NCI-H1930 (cell line): ENCODE measurements at regions not wholly inside any gene's neighbourhood (a gene's known extent, or its start where the extent isn't known, plus 50 kb on each side); places are given as distances from the start of the nearest gene placed in this dataset.

Source experiments
- DNase-seq, 2 experiments: peaks; one replicate each; lab custom pipeline; 2025; lab: John Stamatoyannopoulos, UW

- no peak for DNase-seq
These were observed 144.6 kb downstream of the TPH2 start for GRCh38 chr12:72082986-72083820.

DNA sequence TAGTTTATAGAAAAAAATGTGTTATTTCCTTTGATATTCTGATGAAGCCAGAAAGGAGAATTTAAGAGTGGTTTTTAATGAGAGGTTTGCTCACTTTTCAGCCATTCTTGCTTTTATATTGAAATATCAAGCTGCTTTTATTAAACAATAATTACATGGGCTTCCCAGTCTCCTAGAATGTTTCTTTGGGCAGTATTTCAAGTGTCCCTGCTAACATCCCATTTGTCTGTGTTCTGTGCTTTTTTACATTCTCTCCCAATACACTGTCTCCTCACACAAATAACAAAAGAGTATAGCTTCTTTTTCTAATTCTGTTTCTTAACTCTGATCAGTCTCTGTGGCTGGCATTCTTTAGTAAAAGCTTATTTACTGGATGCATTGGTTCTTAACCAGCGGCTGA, 145.4 kb downstream of the TPH2 start:
- no peak for DNase-seq

DNA sequence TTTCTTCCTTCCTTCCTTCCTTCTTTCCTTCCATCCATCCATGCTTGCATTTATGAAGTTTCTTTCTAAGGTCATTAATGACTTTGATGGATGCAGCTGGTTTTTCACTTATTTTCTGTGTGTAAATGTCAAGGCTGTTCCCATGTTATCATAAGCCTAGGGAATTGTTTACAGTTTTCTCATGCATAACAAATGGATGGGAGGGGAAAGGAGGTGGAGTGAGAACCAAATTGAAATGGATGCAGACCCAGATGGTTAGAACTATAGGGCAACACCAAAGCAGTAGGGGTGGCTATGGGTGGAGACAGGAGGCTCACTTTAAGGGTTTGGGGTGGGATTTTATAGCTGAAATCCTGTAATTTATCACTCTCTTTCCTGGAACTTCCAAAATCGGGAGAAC, 146.2 kb downstream of the TPH2 start:
- DNase-seq, result no peak

DNA sequence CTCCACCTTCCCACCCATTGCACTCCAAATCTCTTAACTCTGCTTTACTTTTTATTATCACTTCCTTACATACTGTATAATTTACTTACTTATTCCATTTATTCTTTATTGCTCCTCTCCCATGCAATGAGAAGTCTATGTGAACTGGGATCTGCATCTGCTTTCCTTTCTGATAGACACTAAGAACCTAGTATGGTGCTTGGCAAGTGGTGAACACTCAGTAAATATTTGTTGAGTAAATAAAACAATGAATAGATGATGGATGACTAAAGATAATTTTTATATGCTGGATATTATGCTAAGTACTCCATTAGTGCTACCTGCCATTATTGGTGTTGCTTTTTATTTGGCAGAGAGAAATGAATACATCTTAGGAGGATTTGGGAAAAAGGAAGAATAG, 151.0 kb downstream of the TPH2 start:
- peak in 1 of 2 experiments; percentile 81 for DNase-seq

GRCh38 chr12:72093424-72093823, 154.8 kb downstream of the TPH2 start:
- DNase-seq, result no peak

DNA sequence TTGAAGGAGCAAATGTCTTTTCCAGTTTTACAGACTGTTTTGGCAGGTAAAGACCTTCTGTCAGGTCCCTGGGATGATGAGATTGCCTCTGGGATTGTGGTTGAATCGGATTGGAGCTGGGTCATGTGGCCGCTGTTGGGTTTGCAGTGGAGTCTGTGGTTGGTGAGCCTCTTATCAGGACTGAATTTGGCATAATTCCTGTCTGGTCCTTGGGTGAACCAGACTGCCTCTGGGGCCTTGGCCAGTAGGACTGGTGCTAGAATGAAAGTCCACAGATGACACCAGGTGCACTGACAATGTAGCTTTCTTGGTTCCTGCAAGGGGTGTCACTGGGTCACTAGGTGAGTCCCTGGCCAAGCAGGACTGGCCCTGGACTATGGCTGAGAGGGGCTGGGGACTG, 155.3 kb downstream of the TPH2 start:
- no peak for DNase-seq

- no peak for DNase-seq
These were observed 155.8 kb downstream of the TPH2 start for GRCh38 chr12:72094490-72094889.

DNA sequence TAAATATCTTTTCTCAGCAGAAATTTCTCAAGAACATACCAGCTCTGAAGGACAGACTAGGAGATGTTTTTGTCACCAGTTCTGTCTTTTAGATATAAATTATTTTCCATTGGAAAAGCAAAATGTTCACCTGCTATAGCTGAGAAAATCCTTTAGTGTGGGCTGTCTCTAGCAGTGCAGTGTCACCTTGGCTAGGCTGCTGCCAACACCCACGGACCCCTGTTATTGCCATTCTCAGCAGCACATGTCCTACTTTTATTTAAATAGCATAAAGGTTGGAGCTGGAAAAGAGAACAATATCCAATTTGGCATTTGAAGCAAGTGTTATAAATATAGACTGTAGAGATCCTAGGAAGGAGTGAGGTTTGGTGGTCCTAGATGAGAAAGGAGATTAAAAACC, 156.4 kb downstream of the TPH2 start:
- no peak for DNase-seq

DNA sequence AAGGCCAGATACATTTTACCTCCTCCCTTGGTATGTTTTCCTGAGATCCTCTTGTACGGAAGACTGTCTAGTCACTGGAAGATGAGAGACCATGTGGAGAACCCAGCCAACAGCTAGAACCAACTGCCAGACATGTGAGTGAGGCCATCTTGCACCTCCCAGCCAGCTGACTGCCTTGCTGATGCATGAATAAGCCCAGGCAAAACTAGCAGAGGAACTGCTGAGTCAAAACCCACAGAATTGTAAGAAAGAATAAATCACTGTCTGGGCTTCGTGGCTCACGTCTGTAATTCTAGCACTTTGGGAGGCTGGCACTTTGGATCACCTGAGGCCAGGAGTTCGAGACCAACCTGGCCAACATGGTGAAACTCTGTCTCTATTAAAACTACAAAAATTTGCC, 160.0 kb downstream of the TPH2 start:
- no peak for DNase-seq

- no peak for DNase-seq
These were observed 162.2 kb downstream of the TPH2 start for GRCh38 chr12:72100854-72101253.

- DNase-seq, result no peak
These were observed 163.5 kb downstream of the TPH2 start for GRCh38 chr12:72102150-72102549.

- DNase-seq, result no peak
These were observed 166.3 kb upstream of the TRHDE start for GRCh38 chr12:72105849-72106248.

GRCh38 chr12:72110937-72111650, 161.1 kb upstream of the TRHDE start:
- no peak for DNase-seq

DNA sequence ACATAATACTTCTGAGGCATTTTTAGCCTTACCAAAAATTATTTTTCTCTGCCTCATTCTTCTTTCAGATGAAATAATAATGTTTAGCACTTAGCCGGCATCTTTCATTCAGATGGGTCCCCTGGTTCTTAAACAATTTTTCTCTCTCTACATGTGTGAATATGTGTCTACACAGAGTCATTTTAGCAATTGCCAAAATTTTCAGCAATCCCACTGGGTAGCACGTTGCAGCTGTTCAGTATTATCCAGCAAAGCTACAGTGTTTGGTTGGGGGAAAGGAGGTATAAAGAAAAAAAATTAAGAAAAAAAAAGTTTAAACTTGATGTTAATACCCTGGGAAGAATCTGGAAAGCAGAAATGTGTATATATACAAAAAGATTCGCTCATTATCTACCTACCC, 160.5 kb upstream of the TRHDE start:
- no peak for DNase-seq

DNA sequence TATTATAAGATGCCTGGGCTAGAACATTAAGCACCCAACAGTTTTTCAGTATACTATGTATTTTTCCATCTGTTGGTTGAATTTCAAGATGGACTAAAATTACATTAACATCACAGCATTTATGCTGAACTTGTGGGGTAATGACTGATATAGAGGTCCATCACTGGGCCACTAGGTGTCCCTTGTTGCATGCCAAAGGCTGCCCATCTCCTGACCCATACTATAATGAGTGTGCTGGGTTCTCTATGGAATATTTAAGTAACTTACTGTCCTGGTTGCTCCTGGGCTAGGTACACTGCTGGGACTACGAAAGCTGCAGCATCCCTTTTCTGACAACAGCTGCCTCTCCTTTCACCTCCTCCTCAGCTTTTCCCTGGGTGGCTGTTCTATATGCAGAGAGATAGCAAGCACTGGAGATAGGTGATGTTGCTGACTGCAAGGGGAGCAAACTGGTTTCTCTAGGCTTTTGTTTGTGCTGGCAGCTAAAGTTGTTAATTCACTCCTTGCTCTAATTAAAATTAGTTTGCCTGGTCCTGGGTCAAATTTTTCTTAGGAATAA, 138.6 kb upstream of the TRHDE start:
- no peak for DNase-seq

GRCh38 chr12:72134246-72135020, 137.7 kb upstream of the TRHDE start:
- no peak for DNase-seq

DNA sequence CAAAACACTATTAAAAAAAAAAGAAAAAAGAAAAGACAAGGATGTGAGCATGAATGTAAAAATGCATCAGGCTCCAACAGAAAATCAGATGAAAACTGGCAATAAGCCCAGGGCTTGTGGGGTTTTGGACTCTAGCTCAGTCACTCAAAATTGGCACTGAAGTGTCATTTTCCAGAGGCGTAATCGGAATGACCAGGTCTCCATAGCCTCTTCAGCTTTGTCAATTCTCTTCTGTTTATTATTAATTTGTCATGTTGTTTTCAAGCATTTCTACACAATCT, 137.2 kb upstream of the TRHDE start:
- no peak for DNase-seq

- no peak for DNase-seq
These were observed 135.4 kb upstream of the TRHDE start for GRCh38 chr12:72136792-72137191.

DNA sequence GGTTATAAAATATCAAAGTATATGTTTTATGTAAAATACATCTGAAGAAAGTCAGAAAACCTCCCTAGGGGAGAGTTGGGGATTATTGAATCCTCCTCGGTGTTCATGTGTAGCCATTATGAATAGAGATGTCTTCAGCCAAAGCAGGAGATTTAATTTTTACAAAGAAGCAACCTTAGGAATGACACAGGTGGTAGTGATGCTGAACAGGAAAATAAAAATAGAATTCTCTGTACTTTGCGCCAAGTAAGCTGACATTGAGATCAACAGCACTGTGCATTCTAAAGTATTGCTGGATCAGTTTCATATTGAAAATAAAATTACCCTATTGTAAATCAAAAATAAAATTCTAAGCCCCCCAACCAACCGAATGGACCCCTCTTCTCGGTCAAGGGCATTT, 132.8 kb upstream of the TRHDE start:
- no peak for DNase-seq

GRCh38 chr12:72141381-72141780, 130.8 kb upstream of the TRHDE start:
- no peak for DNase-seq

DNA sequence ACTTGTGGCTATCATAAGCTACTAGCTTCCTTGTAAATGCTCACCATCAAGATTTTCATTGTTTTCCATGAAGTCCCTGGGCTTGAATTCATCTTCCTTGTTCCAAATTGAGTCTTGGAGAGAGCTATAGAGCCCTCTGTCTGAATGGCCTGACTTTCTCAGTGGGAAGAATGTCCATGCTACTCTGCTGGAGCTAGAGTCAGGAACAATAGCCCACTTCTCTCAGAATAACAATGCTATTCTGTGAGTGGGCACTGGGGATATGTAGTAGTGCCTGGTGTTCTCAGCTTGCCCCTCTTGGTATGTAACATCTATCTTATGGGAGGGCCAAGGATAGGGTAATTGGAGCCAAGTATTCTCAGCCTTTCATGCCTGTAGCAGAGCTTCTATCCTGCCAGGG, 127.6 kb upstream of the TRHDE start:
- DNase-seq, result no peak

DNA sequence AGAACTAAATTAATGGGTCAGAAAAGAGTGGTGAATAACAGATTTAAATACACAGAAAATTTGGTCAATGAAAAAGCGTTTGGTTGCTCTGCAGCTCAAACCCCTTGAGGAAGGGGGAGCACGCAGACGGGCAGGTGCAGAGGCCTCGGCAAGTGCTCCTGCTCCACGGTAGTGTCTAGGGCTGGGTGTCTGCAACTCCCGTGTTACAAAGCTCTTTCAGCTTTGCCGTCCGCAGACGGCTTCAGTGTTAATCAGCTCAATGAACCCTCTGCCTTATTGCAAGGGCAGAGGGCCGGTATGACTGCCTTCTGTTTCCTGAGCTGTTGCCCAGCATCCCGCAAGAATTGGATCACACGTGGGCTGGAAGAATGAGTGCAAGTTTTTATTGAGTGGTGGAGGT, 125.7 kb upstream of the TRHDE start:
- no peak for DNase-seq

- DNase-seq, result no peak
These were observed 123.5 kb upstream of the TRHDE start for GRCh38 chr12:72148709-72149108.
